ENCODE measurements at regions not wholly inside any gene's neighbourhood (a gene's known extent, or its start where the extent isn't known, plus 50 kb on each side); places are given as distances from the start of the nearest gene placed in this dataset.

DNA sequence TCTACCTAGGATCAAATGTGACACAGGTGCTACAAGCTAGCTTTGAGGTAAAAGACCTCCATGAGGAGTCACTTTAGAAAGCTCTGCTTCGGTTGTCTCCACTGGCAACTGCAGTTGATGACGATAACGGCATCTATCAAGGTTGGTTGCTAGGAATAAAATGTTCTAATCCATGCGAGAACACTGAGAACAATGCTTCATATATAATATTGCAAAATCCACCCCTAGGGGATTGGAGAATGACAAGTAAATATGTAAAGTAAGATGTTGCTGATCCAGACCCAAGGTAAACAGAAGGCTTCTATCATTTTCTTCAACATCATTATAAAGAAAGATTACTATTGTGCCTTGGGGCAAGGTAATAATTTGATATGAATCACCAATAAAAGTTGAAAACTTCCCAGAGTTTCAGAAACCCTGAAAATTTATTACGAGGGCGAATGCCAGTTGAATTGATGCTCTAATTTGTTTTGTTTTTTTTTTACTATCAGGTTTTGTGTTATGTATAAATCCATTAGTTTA is 1003.4 kb downstream of the CDH18 start:
- Histone ChIP-seq H3K27ac (no peak overlapping the region), H3K4me1 (no peaks in the 10 kb centered on the region), H3K27me3 (no peaks in the 10 kb centered on the region), H3K36me3 (no peaks in the 10 kb centered on the region), H3K4me3 (no peak overlapping the region), H3K9me3 (no peaks in the 10 kb centered on the region)
- intact Hi-C loops (cut with DNase I) = no loop called here
- TF ChIP-seq CTCF (IDR thresholded peaks at IDR 0.05) (no peak), POLR2A (IDR thresholded peaks at IDR 0.05) (no peak), POLR2AphosphoS5 (IDR thresholded peaks at IDR 0.05; ENCODE audit: insufficient read depth in 1 of 2, low read depth in 1 of 2) (no peak)
- DNase-seq (ENCODE audit: extremely low spot score in 2 of 2) = no peak

- TF ChIP-seq POLR2AphosphoS5 (IDR thresholded peaks at IDR 0.05; ENCODE audit: insufficient read depth in 1 of 2, low read depth in 1 of 2) (no peak), POLR2A (IDR thresholded peaks at IDR 0.05) (no peak), CTCF (IDR thresholded peaks at IDR 0.05) (no peak)
- H3K27ac ChIP-seq = no peak overlapping the region
- no peak overlapping the region for H3K4me3 ChIP-seq
- intact Hi-C loops (cut with DNase I) = no loop called here
- no peaks in the 10 kb centered on the region for H3K9me3 ChIP-seq
- no peak for DNase-seq (ENCODE audit: extremely low spot score in 2 of 2)
- no peaks in the 10 kb centered on the region for H3K27me3 ChIP-seq
- no peaks in the 10 kb centered on the region for H3K36me3 ChIP-seq
- H3K4me1 ChIP-seq = no peaks in the 10 kb centered on the region
Measured at GRCh38 chr5:18985171-18985758, 1002.7 kb downstream of the CDH18 start.

- no peaks in the 10 kb centered on the region for H3K27me3 ChIP-seq
- TF ChIP-seq POLR2A (IDR thresholded peaks at IDR 0.05) = no peak
- no peak for TF ChIP-seq CTCF (IDR thresholded peaks at IDR 0.05)
- no peak for TF ChIP-seq POLR2AphosphoS5 (IDR thresholded peaks at IDR 0.05; ENCODE audit: insufficient read depth in 1 of 2, low read depth in 1 of 2)
- no peaks in the 10 kb centered on the region for H3K4me1 ChIP-seq
- no peak overlapping the region for H3K27ac ChIP-seq
- H3K9me3 ChIP-seq = no peaks in the 10 kb centered on the region
- intact Hi-C loops (cut with DNase I) = no loop called here
- H3K4me3 ChIP-seq = no peak overlapping the region
- no peak for DNase-seq (ENCODE audit: extremely low spot score in 2 of 2)
- no peaks in the 10 kb centered on the region for H3K36me3 ChIP-seq
Measured at GRCh38 chr5:18987101-18987500, 1000.9 kb downstream of the CDH18 start.

GRCh38 chr5:18990852-18991251 is 997.1 kb downstream of the CDH18 start:
- no peak overlapping the region for H3K4me3 ChIP-seq
- no peaks in the 10 kb centered on the region for H3K9me3 ChIP-seq
- H3K27me3 ChIP-seq = no peaks in the 10 kb centered on the region
- H3K36me3 ChIP-seq = no peaks in the 10 kb centered on the region
- no peak overlapping the region for H3K27ac ChIP-seq
- no peaks in the 10 kb centered on the region for H3K4me1 ChIP-seq
- intact Hi-C loops (cut with DNase I) = no loop called here
- TF ChIP-seq POLR2A (IDR thresholded peaks at IDR 0.05) = no peak
- TF ChIP-seq POLR2AphosphoS5 (IDR thresholded peaks at IDR 0.05; ENCODE audit: insufficient read depth in 1 of 2, low read depth in 1 of 2) = no peak
- TF ChIP-seq CTCF (IDR thresholded peaks at IDR 0.05) = no peak
- DNase-seq (ENCODE audit: extremely low spot score in 2 of 2) = no peak

GRCh38 chr5:18992264-18992663 is 995.7 kb downstream of the CDH18 start:
- H3K4me3 ChIP-seq = no peak overlapping the region
- H3K27me3 ChIP-seq = no peaks in the 10 kb centered on the region
- no peak for TF ChIP-seq POLR2A (IDR thresholded peaks at IDR 0.05)
- no peak for TF ChIP-seq POLR2AphosphoS5 (IDR thresholded peaks at IDR 0.05; ENCODE audit: insufficient read depth in 1 of 2, low read depth in 1 of 2)
- no peak for TF ChIP-seq CTCF (IDR thresholded peaks at IDR 0.05)
- H3K9me3 ChIP-seq = no peaks in the 10 kb centered on the region
- intact Hi-C loops (cut with DNase I) = no loop called here
- no peaks in the 10 kb centered on the region for H3K4me1 ChIP-seq
- H3K27ac ChIP-seq = no peak overlapping the region
- no peak for DNase-seq (ENCODE audit: extremely low spot score in 2 of 2)
- H3K36me3 ChIP-seq = no peaks in the 10 kb centered on the region

Data from vagina (tissue), 2 donors.